Pons (tissue), 1 donor: ENCODE measurements at regions not wholly inside any gene's neighbourhood (a gene's known extent, or its start where the extent isn't known, plus 50 kb on each side); places are given as distances from the start of the nearest gene placed in this dataset.

Experiments
- DNase-seq: peaks from one replicate; pipeline ENCODE4 v3.0.0-alpha.2; 2016; ENCODE audit warnings: low spot score

DNA sequence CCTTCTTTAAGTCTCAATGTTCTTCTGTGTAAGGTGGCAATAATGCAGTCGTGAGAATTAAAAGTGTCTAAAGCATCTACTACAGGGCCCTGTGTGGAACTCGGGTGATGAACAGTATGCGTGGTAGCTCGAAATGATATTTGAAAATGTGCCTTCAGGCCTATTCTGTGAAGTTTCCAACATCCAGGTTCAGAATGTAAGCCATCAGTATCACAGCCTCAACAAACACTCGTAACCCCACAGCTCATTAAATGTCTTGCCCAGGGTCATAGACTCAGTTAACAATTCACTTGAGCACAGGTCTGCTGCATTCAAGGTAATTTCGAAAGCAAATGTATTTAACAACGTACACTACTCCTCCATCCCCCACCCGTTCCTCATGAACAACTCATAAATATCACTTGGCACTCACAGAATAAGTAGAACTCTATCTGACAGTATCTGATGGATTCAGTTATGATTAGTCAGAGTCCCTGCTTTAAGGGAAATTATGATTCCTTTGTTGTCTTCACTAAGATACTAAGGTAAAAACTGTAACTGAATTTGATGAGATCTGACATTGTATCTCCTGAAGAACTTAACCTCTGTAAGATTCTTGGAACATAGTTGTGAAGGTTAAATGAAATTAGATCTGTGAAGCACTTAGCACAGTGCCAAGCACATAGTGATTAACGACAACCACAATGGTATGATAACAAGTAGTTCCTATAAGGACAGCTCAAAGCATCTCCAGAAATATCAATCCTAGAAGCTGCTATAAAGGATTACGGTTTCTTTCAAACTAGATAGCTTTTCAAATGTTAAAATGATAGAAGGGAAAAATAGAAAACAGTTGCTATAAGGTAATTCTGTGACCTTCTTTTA lies 642.3 kb downstream of the TBL1XR1 start:
- DNase-seq, result no peak

DNA sequence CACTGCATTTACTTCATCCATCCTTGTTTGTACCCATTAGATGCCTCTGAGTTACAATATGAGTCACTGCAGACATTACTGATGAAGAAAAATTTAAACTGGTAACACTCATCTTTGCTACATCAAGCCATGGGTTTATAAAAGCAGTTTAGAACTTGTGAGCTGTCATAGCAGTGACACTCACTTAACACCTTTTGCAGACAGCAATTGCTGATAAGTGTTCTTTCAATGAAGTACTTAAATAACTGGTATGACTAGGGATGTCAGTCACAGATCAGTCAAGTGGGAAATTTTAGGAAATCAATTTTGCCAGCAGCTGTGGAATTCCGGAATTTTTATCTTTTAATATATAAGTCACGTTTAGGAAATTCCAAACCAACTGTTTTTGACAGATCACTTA lies 643.0 kb downstream of the TBL1XR1 start:
- DNase-seq, result no peak

DNA sequence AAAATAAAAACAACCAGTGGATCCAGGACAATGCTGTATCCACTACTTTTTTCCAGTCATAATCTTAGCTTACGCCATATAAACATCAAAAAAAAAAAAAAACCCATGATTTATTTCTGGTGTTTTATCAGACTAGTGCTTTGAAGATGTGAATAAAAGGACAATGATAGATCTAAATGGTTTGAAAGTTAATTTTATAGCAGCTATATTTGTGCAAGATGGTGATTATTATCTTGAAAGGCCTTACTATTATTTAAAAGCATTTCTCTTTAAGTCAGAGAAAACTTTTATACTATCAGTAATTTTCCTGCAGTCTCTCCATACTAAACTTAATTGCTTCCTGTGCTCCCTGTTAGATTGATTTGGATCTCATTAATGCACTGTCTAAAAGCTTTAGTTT lies 670.3 kb downstream of the TBL1XR1 start:
- no peak for DNase-seq

DNA sequence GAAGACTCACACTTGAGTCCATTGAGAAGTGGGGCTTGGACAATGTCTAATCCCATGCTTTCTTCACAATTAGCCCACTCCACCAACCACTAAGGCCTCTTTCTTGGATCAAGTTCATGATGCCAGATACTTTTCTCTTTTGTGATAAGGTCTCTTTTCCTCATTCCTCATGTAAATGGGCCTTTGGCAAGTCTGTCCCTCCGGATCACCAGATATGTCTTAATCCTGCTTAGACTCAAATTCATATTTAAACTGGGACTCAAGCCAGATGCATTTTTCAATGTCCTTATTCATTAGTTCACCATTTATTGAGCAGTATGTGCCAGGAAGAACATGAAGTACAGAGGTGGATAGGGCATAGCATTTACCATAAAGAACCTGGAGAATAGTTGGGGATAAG lies 671.1 kb downstream of the TBL1XR1 start:
- DNase-seq, result no peak

- DNase-seq, result no peak
Observed at GRCh38 chr3:176523114-176523513, 674.2 kb downstream of the TBL1XR1 start.

DNA sequence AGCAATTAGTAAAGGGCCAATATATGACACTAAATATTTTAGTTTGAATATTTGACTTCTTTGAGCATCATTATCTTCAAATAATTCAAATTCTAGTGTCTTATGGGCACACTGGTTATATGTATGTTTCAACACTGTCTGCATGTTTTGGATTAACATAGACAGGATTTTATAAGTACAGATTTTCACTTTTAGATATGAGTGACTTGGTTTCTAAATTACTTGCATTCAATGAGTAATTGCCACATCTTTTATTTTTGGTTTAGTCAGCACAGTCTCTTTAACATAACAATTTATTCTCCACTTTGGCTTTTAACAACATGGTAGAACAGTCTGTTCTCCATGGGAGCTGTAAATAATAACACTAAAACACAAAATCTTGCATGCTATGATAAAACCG lies 674.8 kb downstream of the TBL1XR1 start:
- no peak for DNase-seq

DNA sequence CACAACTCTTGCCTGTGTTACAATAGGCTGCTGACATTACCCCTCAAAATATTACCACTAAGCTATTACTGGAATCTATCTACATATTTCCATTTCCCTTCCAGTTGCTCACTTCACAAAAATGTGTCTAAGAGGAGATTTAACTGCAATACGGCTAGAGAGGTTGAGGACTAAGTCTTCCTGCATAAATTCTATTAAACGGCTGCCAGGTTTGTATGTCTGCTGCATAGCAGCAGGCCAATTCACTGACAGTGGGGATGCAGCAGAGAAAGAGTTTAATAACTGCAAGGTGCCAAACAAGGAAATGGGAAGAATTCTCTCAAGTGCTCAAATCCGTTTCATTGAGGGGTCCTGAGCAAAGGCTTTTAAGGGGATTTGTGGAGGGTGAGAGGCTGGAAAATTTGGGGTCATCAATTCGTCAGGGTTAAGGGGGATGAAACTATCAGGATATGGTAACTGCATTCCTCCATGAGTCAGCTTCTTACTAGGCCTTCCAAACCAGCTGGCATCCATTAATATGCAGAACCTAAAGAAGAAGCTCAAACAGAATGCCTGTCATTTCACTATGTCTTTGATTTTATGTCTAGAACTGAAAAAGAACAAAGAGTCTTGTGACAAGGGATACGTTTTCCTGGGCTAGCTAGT lies 675.6 kb downstream of the TBL1XR1 start:
- no peak for DNase-seq

DNA sequence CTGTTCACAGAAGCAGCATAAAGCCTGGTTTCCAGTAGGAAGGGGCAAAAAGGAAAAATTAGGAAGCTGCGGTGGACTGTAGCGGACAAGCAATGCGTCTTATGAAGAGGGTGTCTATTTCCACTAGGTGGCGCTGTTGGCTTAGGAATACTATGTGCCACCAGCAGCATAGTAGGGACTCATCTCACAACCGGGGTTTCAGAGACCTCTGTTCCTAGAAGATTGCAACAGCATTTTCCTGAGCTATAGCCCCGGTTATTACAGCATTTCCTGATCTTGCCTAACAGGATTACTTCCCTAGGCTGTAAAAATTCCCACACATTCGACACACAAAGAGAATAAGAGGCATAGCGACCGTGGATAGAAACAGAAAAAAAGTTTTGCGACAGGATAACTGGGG lies 683.0 kb downstream of the TBL1XR1 start:
- peak; percentile 16 for DNase-seq

GRCh38 chr3:176513604-176514003 lies 683.7 kb downstream of the TBL1XR1 start:
- DNase-seq, result no peak

- no peak for DNase-seq
Observed at GRCh38 chr3:176512037-176512436, 685.2 kb downstream of the TBL1XR1 start.

- DNase-seq, result no peak
Observed at GRCh38 chr3:176510097-176510496, 687.2 kb downstream of the TBL1XR1 start.

- DNase-seq, result no peak
Observed at GRCh38 chr3:176505878-176506621, 691.2 kb downstream of the TBL1XR1 start.

DNA sequence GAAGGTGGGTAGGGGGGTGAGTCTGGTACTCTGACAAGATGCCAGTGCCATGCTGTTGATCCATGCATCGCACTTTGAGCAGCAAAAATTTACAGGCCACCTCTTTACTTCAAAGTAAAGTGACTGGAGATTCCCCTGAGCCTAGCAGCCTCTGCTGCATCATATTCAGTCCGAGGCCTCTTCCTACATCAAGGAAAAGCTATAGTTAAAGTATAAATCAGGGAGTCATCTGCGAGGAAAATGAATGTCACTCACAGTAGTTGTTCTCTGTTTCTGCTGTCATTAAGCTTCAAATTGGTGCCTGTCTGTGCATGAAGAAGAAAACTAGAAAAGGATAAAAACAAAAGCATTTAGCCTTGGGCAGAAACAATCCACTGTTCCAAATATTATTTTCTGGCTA lies 706.2 kb downstream of the TBL1XR1 start:
- DNase-seq, result no peak

DNA sequence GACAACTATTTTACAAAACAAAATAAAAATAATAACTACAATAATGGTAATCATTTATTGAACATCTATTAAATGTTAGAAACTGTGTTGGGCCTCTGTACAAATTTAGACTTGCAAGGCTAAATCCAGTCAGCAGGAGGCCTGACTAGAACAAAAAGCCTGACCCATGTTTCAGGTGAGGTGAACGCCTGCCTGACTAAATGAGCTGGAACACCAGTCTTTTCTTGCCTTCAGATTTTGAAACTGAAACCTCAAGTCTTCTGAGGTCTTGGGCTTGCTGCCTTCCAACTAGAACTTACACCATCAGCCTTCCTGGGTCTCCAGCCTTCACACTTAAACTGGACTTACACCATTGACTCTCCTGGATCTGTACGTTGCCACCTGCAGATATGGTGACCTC lies 706.9 kb downstream of the TBL1XR1 start:
- DNase-seq, result no peak

- no peak for DNase-seq
Observed at GRCh38 chr3:176479248-176479647, 718.0 kb downstream of the TBL1XR1 start.

DNA sequence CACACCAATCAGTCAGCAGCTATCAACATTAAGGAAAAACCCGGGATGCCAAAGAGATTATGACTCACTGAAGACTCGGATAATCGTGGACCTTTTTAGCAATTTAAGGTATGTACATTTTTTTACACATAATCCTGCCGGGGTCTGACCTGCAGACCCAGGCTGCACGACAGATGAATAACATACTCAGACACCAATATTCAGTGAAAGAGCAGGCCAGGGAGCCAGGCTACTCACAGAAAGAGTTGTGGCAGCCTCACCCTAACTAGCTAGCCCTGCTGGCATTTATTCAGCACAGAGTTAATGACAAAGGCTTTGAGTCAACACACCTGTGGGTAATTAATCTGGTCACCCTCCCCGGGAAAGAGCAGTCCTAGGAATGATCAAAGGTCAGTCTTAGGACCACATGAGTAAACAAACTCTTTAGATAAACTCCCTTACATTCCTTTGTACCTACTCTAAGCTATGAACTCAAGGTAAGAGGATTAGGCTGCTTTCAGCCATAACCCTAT lies 727.5 kb downstream of the TBL1XR1 start:
- no peak for DNase-seq

GRCh38 chr3:176463610-176464009 lies 733.7 kb downstream of the TBL1XR1 start:
- no peak for DNase-seq

DNA sequence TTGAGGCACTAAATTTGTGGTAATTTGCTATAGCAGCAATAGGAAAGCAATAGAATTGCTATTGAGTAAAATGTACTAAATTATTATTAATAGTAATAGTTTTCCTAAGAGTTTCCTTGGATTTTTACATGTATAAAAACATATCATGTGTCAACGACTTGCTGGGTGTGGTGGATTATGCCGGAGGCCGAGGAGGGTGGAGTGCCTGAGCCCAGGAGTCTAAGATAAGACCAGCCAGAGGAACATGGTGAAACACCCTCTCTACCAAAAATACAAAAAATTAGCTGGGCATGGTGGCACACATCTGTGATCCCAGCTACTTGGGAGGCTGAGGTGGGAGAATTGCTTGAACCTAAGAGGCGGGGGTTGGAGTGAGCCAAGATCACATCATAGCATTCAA lies 749.9 kb downstream of the TBL1XR1 start:
- DNase-seq, result no peak

DNA sequence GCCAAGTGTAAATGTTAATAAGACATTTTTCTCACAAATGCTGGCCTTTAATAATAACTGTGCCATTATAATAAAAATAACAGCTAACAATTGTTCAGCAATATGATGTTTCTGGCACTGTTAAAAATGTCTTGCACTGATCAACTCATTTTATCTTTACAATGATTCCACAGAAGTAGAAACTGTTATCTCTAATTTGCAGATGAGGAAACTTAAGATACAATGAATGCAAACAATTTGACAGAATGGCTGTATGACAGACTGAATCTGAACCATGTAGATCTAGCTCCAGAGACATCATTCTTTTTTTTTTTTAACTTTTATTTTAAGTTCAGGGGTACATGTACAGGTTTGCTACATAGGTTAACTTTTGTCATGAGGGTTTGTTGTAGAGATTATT lies 755.0 kb downstream of the TBL1XR1 start:
- no peak for DNase-seq

DNA sequence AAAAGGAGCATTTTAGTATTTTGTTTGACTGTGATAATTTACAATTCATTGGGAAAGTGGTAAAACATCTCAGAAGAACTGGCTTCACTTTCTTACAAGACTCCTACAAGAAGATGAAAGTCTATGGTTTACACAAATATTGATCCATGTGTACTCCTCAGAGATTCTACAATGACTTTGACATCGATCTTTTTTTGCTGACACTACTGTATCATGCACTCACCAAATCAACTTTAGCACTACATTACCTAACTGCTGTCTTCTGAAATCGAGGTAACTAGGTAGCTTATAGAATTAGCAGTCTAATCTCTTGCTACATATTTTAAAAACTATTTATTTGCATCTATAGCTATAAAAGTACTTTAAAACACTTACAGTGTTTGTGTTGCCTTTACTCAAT lies 757.6 kb downstream of the TBL1XR1 start:
- no peak for DNase-seq

- DNase-seq, result no peak
Observed at GRCh38 chr3:176431991-176432390, 765.3 kb downstream of the TBL1XR1 start.

GRCh38 chr3:176431038-176431418 lies 766.3 kb downstream of the TBL1XR1 start:
- no peak for DNase-seq
